CD1c-positive myeloid dendritic cell (primary cell): ENCODE measurements at regions not wholly inside any gene's neighbourhood (a gene's known extent, or its start where the extent isn't known, plus 50 kb on each side); places are given as distances from the start of the nearest gene placed in this dataset.
"Not testable (repeated sequence)": the region's sequence is repeated elsewhere in the genome, so short reads cannot be mapped to it uniquely, and the experiment has no call there.

Experiments used
- DNase-seq: peaks from one replicate; pipeline ENCODE4 v3.0.0-alpha.2; 2016; ENCODE audit errors: extremely low spot score

- not testable (repeated sequence) for DNase-seq
Measured at GRCh38 chr9:135195975-135196374, 108.5 kb downstream of the OLFM1 start.

DNA sequence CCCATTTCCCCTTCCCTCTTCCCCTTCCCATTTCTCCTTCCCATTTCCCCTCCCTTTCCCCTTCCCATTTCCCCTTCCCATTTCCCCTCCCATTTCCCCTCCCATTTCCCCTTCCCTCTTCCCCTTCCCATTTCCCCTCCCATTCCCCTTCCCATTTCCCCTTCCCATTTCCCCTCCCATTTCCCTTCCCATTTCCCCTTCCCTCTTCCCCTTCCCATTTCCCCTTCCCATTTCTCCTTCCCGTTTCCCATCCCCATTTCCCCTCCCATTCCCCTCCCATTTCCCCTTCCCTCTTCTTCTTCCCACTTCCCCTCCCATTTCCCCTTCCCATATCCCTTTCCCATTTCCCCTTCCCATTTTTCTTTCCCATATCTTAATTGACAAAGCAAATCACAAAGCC lies 109.0 kb downstream of the OLFM1 start:
- DNase-seq: no peak

DNA sequence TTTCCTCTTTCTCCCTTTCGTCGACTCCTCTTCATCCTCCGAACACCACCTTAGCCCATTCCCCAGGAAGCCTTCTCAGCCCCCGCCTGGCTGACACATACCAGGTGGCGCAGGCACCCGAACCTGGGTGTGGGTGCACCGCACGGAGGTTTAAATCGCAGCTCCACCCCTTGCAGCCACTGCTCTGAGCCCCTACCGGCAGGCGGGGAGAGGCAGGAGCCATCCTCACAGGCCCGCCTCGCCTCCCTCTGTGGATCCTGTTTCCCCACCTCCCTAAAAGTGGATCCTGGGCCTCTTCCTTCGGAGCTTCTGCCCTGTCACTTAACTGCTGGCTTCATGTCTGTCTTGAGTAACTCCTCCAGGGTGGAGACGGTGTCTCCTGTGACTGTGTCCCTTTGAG lies 110.7 kb downstream of the OLFM1 start:
- no peak for DNase-seq

DNA sequence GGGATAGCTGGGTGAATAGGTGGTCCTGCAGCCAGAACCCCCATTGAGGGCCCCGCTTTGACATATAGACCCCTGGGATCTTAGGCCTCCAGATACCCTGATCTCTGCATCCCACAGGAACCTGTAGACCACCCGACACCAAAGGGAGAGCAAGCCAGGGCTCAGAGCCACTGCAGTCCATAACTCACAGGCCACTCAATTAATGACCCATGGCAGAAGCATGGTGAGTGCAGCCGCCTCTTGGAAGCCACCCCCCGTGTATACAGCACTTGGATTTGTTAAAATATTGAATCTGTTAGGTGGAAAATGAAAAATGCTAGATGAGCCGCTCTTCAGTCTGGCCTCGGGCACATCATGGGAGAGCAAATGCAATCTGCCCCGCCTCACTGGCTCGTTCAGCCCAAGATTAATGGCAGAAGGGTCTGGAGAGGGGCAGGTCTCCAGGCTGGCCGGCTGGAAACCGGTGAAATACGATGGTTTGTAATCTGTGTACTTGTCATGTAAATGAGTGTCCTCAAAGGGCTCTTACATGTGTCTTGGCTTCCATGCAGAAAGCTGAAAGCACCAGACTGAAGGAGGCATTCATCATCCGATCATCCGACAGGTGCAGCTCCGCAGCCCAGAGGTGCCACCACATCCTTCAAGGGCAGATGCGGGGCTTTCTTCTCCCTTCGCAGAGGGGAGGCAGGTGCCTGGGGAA lies 111.3 kb downstream of the OLFM1 start:
- DNase-seq: no peak

- no peak for DNase-seq
Measured at GRCh38 chr9:135199489-135199888, 112.0 kb downstream of the OLFM1 start.

- no peak for DNase-seq
Measured at GRCh38 chr9:135201711-135202110, 114.2 kb downstream of the OLFM1 start.

- DNase-seq: no peak
Measured at GRCh38 chr9:135204177-135204576, 116.7 kb downstream of the OLFM1 start.

GRCh38 chr9:135209136-135209535 lies 121.7 kb downstream of the OLFM1 start:
- no peak for DNase-seq

GRCh38 chr9:135209852-135210251 lies 122.4 kb downstream of the OLFM1 start:
- DNase-seq: no peak

- no peak for DNase-seq
Measured at GRCh38 chr9:135210676-135211523, 123.4 kb downstream of the OLFM1 start.

GRCh38 chr9:135211524-135211890 lies 124.0 kb downstream of the OLFM1 start:
- DNase-seq: no peak

- no peak for DNase-seq
Measured at GRCh38 chr9:135212961-135213360, 125.5 kb downstream of the OLFM1 start.

- DNase-seq: no peak
Measured at GRCh38 chr9:135213566-135213965, 126.1 kb downstream of the OLFM1 start.

DNA sequence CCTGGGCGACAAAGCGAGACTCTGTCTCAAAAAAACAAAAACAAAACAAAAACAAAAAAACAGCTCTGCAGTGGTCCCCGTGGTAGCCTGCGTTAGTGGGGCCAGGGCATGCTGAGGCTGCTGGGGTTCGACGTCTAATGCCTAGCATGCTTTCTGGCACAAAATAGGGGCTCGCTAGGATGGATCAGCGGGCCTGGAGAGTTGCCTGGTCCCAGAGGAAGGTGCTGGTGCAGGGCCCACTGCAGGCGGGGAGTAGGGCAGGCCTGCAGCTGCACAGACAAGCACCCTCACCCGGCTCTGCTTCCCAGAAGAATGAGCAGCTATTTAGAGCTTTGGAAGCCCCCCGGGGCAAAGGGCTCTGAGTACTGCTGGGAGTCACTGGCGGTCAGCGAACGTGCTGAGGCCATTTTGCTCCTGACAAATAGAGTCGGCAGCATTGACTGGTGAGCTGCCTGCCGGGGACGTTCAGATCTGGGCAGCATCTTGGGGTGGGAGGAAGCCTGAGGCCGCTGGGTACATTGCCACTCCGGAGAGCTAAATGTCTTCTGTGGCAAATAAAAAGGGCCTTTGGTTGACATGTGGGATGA lies 126.7 kb downstream of the OLFM1 start:
- no peak for DNase-seq

- no peak for DNase-seq
Measured at GRCh38 chr9:135214706-135215105, 127.2 kb downstream of the OLFM1 start.

DNA sequence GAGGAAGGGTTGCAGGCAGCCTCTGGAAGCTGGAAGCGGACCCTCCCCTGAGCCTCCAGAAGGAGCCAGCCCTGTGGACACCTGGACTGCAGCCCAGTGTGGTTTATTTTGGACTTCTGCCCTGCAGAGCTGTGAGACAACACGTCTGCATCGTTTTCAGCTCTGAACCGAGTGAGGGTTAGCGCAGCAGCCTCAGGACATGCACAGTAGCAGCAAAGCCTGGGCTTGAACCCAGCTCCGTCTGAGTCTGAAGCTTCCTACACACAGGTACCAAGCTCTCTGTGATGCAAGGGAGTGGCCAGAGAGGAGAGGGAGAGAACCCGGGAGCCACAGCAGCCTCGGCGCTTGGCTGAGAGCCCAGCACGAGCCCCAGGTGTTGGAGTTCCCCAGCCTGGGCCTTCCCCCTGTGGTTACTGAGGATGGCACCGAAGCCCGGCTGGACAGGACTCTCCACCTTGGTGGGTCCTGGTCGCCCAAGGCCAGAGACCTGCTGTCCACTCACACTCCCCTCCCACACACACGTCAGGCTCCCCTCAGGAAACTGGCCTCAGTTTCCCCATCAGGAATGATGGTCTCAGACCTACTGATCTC lies 128.2 kb downstream of the OLFM1 start:
- DNase-seq: no peak

- DNase-seq: no peak
Measured at GRCh38 chr9:135216236-135216635, 128.8 kb downstream of the OLFM1 start.

DNA sequence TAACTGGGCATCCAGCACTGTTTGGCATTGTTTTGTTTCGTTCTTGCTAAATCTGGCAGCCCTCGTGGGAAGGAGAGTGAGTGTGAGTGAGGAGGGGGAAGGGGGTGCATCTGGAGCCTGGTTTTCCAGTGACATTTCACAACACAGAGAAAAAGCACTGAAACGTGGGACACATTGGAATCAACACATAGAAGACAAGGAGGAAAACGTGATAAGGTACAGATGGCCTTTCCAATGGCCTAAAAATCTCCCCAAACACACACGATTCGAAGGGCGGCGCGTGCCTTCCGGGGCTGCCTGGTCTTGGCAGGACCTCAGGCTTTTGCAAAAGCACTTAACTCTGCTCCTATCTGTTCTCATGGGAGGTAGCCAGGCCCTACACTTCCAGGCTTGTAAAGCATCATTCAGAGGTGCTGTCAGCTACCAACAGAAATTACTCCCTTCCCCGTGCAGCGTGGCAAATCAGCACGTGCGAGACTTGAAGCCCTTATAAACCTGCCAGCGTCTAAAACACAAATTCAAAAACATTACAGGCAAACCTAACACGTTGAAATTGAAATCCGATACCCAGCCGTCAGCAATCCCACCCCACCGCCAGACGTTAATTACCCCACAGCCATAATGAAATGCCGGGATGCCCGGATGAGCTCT lies 129.4 kb downstream of the OLFM1 start:
- DNase-seq: no peak

DNA sequence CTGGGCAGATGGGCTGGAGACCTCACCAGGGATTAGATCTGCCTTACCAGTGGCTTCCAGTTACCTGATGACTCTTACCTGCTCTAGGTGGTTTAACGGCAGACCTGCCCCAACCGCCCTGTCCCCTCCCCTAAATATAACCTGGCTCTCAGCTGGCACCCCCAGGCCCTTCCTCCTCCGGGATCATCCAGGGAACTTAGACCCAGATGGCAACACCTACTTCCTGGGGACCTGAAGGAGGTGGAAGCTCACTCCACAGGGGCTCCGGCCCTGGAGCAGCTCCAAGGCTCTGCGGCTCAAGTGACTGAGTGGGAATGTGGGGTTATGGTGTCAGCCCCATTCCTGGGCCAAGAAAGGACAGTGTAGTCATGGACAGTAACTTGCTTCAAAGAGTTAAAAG lies 130.4 kb downstream of the OLFM1 start:
- no peak for DNase-seq

DNA sequence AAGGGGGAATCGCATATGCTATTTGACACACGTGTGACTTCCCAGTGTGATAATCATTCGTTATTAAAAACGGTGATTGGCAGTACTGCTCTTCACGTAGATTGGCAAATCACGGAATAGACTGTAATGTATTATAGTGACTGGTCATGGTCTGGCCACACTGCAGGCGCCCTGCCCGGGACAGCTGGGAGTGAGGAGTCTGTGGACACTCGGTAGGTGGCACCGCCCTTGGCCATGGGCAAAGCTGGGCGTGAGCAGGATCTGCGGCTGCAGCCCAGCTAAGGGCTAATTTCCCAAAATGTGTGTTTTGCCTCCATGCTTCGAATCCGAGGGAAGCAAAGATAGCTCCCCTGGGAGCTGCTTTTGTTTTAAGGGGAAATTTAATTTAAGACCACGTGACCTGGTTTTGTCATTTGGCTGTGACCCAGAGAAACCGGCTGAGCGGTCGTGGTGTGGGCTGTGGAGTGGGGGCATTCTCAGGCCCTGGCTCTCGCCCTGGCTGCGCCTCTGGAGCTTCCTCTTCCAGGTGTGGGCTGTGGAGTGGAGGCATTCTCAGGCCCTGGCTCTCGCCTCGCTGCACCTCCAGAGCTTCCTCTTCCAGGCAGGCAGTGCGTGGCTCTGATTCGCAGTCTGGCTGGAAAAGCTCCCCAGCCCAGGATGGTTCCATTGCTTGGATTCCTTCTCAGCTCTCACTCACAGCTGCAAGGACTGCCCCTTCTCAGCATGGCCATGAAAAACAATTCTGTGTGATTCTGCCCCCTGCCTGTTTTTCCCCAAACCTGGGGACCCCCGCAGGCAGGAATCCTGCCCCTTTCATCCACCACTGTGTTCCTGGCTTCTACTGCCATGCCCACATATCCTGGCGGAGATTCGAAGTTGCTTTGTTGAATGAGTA lies 131.1 kb downstream of the OLFM1 start:
- no peak for DNase-seq
